WTC11 (cell line): ENCODE measurements at regions not wholly inside any gene's neighbourhood (a gene's known extent, or its start where the extent isn't known, plus 50 kb on each side); places are given as distances from the start of the nearest gene placed in this dataset.

Experiments
- CTCF ChIP-seq: fragments of 200-600 bp; IDR thresholded peaks from 2 replicates; pipeline ENCODE4 v1.8.0; 2022; ENCODE audit warnings: antibody characterized with exemption
- HMGXB4 ChIP-seq: sonication (generic); formaldehyde crosslinking; IDR thresholded peaks from 2 replicates; pipeline ENCODE4 v1.8.1; 2023; ENCODE audit warnings: mild to moderate bottlenecking, moderate library complexity, missing genetic modification reagents
- JUN ChIP-seq: sonication (generic); formaldehyde crosslinking; IDR thresholded peaks from 2 replicates; pipeline ENCODE4 v1.8.0; 2023; ENCODE audit warnings: mild to moderate bottlenecking, missing genetic modification reagents
- MAX ChIP-seq: sonication (generic); formaldehyde crosslinking; IDR thresholded peaks from 2 replicates; pipeline ENCODE4 v1.8.0; 2022; ENCODE audit warnings: mild to moderate bottlenecking, missing genetic modification reagents

- TF ChIP-seq CTCF (no peak), MAX (CRISPR knock-in tag) (no peak), HMGXB4 (CRISPR knock-in tag) (no peak), JUN (CRISPR knock-in tag) (no peak)
These were observed 368.3 kb downstream of the FAM181B start for GRCh38 chr11:82365351-82365750.
